ENCODE measurements at regions not wholly inside any gene's neighbourhood (a gene's known extent, or its start where the extent isn't known, plus 50 kb on each side); places are given as distances from the start of the nearest gene placed in this dataset.
"Not testable (repeated sequence)": the region's sequence is repeated elsewhere in the genome, so short reads cannot be mapped to it uniquely, and the experiment has no call there.

- DNase-seq: no peak
Observed at GRCh38 chr19:28117143-28117542, 1095.8 kb downstream of the UQCRFS1 start.

GRCh38 chr19:28116379-28116778 is 1096.6 kb downstream of the UQCRFS1 start:
- not testable (repeated sequence) for DNase-seq

GRCh38 chr19:28103921-28104320 is 1109.0 kb downstream of the UQCRFS1 start:
- no peak for DNase-seq

- not testable (repeated sequence) for DNase-seq
Observed at GRCh38 chr19:28084659-28085157, 1128.2 kb downstream of the UQCRFS1 start.

GRCh38 chr19:28076628-28077027 is 1136.3 kb downstream of the UQCRFS1 start:
- no peak for DNase-seq

- DNase-seq: no peak
Observed at GRCh38 chr19:28075229-28075628, 1137.7 kb downstream of the UQCRFS1 start.

- DNase-seq: no peak
Observed at GRCh38 chr19:28074773-28075172, 1138.2 kb downstream of the UQCRFS1 start.

- no peak for DNase-seq
Observed at GRCh38 chr19:28067882-28068281, 1145.1 kb downstream of the UQCRFS1 start.

GRCh38 chr19:28066988-28067387 is 1146.0 kb downstream of the UQCRFS1 start:
- no peak for DNase-seq

- DNase-seq: no peak
Observed at GRCh38 chr19:28066161-28066560, 1146.8 kb downstream of the UQCRFS1 start.

GRCh38 chr19:28065026-28065425 is 1147.9 kb downstream of the UQCRFS1 start:
- DNase-seq: no peak

- no peak for DNase-seq
Observed at GRCh38 chr19:28063702-28064101, 1149.2 kb downstream of the UQCRFS1 start.

GRCh38 chr19:28061111-28061510 is 1151.8 kb downstream of the UQCRFS1 start:
- DNase-seq: no peak

GRCh38 chr19:28057026-28057425 is 1155.9 kb downstream of the UQCRFS1 start:
- not testable (repeated sequence) for DNase-seq

- no peak for DNase-seq
Observed at GRCh38 chr19:28051047-28051446, 1161.9 kb downstream of the UQCRFS1 start.

GRCh38 chr19:28049875-28050274 is 1163.1 kb downstream of the UQCRFS1 start:
- no peak for DNase-seq

GRCh38 chr19:28046932-28047331 is 1166.0 kb downstream of the UQCRFS1 start:
- DNase-seq: no peak

- DNase-seq: no peak
Observed at GRCh38 chr19:28045621-28046020, 1167.3 kb downstream of the UQCRFS1 start.

GRCh38 chr19:28044477-28044876 is 1168.5 kb downstream of the UQCRFS1 start:
- DNase-seq: no peak

GRCh38 chr19:28042516-28042915 is 1170.4 kb downstream of the UQCRFS1 start:
- DNase-seq: no peak

- no peak for DNase-seq
Observed at GRCh38 chr19:28039677-28040381, 1173.1 kb downstream of the UQCRFS1 start.

GRCh38 chr19:28037186-28037585 is 1175.8 kb downstream of the UQCRFS1 start:
- no peak for DNase-seq

GRCh38 chr19:28036486-28036885 is 1176.5 kb downstream of the UQCRFS1 start:
- DNase-seq: no peak

GRCh38 chr19:28034936-28035335 is 1178.0 kb downstream of the UQCRFS1 start:
- DNase-seq: no peak

GRCh38 chr19:28028881-28029444 is 1184.0 kb downstream of the UQCRFS1 start:
- DNase-seq: no peak

Data from SHP77 (cell line).